Fibroblast of skin of right biceps (primary cell): ENCODE measurements at regions not wholly inside any gene's neighbourhood (a gene's known extent, or its start where the extent isn't known, plus 50 kb on each side); places are given as distances from the start of the nearest gene placed in this dataset.
"Not testable (repeated sequence)": the region's sequence is repeated elsewhere in the genome, so short reads cannot be mapped to it uniquely, and the experiment has no call there.

Experiments
- DNase-seq: peaks from one replicate; pipeline ENCODE4 v3.0.0-alpha.2; 2013

DNA sequence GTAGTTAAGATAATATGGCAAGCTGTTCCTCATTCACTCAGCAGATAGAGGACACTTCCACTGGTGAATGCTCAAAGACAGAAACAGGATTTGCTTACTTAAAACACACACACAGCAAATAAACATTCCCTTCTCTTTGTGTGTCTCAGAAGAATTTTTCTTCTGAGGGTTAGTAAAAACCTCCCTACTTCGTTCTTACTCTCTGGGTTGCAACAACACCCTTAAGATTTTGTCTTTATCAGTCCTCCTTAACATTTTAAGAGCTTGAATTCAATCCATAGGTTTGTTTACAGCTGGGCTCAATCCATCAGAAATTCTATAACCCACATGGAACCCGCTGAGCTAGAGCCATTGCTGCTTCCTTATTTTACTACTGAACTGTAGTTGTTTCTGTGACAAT is 237.4 kb upstream of the PIK3R1 start:
- DNase-seq, result no peak

DNA sequence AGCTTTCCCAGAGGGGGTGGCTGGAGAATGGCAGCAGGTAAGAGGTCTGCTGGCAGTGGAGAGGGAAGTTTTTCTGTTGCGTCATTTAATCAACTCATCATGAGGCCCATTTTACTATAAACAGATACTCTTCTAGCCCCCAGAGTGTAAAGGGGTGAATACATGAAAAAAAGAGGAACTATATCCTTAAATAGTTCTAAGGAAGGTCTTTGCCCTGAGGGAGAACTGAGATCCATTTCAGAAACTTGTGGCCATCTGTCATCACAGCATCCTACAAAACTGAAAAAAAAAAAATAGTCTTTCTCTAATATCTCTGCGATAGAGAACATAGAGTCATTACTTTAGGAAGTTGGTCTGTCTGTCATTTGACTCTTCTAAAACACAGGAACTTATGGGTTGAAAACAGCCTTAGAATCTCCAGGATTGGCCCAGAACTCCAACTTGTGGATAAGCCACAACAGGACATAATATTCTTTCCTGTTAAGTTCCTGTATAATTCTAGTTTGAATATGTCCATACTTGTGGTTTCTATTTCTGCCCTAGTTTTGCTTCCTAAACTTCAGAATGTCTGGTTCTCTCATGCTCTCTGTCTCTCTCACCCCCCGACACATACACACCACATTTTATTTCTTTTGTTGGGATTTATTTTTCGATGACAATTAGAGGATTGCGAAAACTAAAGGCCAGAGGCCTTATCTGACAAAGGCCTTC is 238.5 kb upstream of the PIK3R1 start:
- no peak for DNase-seq

DNA sequence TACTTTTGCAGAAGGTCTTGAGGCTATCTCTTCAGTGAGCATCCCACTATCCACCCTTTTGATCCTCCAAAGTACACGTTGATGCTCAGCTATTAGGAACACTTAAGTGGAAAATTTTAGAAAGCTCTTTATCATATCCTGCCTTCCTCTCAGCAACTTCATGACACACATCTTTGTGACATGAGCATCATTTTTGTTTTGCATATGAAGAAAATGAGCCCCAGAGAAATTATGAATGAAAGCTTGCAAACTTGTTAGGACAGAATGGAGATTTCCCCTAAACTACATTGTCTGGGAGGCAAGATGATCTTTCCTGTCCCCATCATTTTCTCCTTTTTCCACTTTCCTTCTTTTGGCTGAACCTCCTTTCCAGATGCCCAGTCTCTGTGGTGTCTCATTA is 239.4 kb upstream of the PIK3R1 start:
- no peak for DNase-seq

DNA sequence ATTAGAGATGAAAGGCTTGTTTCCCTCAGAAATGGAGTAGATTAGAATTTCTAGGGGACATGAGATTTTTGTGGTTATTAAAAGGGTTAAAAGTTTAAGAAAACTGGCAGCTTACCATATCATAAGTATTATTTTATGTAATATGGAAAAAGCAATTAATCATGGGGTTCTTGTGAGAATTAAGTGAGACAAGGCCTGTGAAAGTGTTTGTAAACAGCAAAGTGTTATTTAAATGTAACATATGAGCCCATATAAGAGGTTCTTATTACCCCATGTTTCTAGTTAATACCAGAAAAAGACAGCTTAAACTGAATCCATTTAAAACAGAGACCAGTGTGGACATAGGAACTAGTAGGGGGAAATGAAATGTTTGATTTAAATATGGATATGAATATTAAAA is 241.1 kb upstream of the PIK3R1 start:
- DNase-seq, result no peak

DNA sequence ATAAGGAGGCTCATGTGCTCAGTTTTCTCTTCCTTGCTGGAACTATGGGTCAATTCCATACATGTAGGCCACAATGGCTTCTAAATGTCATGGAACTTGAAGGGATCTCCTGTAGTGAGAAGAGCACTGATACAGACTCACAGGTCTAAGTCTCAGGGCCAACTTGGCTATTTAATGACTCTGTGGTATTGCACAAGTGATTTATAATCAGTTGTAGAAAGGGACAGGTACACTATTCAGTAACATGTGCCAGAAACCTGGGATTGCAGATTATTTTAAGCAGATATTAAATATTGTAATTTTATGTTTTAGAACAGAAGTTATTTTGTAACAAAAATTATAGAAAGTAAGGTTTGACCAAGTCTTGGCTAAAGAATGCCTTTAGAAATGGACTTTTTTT is 241.5 kb upstream of the PIK3R1 start:
- DNase-seq, result no peak

DNA sequence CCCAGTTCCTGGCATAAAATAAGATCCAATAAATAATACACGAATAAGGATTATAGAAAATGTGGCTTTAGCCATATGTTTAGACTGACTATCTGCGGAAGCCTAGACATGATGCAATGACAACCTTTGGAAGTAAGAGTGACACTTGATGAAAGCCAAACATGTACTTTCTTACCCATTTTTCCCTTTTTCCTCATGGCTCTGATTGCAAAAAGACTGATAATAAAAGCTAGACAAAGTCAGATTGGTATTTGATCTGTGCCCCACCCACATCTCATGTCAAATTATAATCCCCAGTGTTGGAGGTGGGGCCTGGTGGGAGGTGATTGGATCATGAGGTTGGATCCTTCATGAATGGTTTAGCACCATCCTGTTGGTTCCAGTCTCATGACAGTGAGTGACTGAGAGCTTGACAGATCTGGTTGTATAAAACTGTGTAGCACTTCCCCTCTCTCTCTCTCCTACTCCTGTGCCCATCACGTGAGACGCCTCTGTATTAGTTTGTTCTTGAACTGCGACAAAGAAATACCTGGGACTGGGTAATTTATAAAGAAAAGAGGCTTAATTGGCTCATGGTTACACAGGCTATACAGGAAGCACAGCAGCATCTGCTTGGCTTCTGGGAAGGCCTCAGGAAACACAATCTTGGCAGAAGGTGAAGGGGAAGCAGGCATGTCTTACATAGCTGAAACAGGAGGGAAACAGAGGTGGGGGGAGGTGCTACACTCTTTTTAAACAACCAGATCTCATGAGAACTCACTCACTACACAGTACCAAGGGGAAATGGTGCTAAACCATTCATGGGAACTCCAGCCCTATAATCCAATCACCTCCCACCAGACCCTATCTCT is 243.4 kb upstream of the PIK3R1 start:
- no peak for DNase-seq

DNA sequence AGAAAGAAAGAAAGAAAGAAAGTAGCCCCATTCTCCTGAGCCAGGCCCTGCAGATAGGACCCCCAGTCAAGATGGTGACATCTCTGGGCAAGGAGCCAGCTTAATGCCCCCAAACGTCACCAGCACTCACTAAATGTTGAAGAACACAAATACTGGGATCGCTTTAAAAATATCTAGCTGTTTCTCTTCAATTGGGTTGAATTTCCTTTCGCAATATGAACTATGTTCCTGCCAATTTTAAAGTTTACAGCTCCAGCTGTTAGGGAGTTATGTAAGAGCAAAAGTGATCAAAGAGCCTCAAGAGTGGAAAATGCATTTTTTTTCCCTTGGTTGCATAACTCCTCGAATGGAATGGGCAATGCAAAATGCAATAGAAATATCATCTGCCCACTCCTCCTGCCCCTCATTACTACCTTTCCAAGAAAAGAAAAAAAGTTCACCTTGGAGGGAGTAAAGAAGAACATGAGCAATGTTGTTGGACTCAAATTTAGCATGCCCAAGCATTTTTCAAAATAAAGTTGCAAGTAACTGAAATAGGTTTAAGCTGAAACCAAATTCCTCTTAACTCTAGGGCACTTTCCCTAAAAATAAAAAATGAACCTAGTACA is 244.2 kb upstream of the PIK3R1 start:
- DNase-seq, result peak; percentile 41

DNA sequence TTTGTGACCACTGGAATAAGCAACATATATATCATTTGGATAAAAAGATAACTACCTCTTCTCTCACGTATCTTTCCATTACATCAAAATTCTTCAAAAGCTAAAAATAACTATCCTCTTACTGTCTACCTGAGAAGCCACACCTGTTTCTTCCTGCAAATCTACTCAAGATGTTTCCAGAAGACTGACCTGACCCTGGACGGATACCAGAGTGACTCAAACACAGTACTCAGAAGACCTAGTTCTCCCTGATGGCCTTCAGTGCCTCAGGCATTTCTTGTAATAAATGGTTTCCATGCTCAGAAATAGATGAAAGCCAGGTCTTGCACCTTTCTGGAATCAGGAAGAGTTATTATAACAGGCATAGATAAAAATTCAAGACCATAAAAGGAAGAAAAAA is 245.9 kb upstream of the PIK3R1 start:
- DNase-seq, result no peak

DNA sequence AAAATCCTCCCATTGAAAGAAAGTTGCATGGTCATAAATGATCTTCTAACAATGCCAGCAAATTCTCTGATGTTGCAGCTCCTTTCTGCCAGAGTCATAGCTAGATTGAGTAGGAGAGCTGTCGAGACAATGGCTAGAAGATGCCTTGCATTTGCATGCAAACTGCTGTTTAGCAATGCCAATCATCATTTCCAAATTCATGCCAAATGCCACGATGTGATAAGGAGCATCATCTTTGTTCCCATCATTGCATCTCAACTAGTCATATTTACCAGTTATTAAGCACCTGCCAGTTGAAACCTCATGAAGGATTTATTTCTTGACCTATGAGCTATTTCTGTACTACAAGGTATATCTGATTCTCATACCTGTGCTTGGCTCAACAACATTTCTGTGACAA is 246.4 kb upstream of the PIK3R1 start:
- DNase-seq, result no peak

DNA sequence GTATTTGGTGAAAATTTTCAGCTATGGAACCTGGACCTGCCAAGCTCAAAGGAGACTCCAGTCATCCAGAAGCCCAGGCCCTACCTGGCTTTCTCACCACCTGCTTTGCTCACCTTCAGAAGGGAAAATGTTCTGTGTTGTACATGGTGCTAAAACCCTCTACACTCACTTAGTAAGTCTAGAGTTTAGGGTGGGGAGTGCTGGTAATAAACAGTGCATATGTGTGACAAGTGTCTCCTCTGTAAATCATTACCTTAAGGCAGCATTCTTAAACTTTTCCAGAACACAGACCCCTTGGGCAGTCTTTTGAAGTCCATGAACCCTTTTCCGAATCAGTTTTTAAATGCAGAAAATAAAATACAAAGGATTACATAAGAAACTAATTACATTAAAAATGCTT is 248.8 kb upstream of the PIK3R1 start:
- no peak for DNase-seq

DNA sequence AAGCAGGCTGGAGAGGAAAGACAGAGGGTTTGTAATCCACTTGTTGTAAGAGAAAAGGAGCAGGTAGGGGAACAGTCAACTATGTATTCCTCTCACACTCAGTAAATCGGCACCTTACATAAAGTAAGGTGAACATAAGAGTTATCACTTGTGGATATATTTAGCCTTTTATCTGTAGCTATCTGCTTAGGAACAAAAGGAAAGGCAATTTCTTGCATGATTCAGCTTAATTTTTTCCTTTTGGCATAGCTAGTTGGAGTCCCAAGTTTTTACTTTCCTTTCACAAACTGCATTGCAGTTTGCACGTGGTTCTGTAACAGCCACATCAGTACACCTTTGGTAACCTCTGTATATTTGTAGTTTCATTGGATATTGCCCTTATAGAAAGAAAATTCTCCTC is 250.9 kb upstream of the PIK3R1 start:
- no peak for DNase-seq

DNA sequence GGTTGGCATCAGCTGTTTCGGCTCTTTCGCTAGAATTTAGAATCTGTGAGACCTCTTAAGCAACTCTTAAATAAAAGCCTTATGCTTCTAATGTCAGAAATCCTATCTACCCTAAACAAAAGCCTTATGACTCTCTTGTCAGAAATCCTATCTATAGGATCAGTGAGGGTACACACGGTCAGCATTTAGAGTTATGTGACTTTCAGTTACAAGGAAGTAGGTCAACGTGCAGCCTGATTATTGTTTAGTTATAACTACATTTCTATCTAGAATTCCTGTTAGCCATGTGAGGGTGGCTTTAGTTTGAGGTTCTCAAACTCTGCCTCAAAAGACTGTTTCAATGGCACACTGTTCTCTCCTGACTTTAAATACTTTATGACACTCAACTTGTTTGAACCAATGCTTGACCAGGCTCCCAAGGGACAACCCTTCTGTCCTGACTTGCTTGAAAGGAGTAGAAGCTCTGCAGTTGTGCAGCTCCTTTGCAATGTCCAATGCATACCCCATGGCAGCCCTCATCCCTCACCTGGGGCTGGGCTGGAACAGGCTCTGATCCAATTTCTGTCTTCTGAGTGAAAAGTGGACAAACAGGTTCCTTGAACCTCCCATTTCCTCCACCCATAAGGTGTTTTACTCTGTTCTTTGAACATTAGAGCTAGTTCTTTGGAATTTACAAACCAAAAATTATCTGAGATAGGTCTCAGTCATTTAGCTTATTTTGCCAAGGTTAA is 251.6 kb upstream of the PIK3R1 start:
- no peak for DNase-seq

DNA sequence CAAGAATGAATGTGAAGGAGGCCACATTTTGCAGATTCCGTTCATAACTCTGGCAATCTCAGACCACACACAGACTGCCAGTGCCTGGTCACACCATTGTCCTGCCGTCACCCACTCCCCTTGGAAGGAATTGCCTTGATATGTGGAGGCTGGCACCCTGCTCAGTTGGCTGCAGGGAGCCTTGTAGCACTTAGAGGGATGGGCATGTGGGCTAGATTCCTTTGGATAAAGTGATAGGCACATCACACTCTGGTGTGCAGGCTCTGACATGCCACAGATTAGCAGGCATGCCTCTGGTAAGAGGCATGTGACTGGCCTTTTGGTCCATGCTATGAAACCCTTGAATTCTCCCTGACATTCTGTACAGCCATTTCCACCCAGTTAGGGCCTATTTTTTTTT is 254.6 kb upstream of the PIK3R1 start:
- DNase-seq, result no peak

DNA sequence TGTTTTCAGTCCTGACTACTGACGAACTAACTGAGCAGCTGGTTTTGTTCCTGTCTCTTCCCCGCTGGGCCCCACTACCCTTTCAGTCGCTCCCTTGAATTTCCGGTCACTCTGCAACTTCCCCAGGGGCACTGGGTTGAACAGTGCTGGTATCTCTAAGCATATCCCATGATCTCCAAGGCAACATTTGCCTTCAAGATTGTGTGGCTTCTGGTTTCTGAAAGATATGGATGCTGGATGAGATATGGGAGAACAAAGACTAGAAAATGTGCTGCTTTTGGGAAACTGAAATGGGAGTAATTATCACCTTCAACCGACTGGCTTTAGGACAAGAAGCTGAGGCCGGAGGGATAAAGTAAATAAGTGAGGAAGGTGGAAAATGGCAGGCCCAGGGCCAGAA is 258.2 kb upstream of the PIK3R1 start:
- DNase-seq, result no peak

DNA sequence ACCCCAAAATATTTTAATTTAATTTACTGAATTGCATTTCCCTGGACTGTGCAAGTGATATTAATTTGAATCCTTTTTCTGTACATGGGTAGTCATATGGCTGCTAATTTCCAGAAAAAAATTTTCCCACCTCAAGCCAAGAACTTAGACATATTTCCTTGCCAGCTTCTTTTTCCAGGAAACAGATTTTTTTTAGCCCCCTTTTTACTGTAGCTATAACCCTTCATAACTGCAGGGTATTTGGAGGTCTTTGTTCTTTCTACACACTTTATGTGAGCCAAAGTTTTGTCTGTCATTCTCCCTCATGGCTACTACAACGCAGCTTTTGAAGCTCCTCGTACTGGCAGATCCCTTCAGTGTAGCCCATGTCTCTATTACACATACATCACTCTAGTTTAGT is 261.2 kb upstream of the PIK3R1 start:
- DNase-seq, result no peak

DNA sequence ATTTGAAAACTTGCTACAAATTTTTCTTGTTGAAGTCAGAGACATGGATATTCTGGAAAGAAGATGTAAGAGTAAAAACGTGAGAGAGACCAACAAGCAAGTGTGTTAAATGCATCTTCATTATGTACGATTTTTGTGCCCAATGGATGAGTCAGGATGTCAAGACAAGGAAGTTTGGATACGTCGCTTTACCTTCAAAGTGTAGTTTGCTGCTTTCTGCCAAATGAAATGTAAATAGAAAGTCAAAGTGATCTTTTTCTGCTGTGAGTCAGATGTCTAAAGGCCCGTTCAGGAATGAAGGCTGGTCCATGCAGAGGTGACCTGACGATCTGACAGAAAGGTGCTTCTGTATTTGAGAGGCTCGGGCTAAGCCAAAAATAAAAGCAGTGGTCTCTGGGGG is 273.1 kb upstream of the PIK3R1 start:
- no peak for DNase-seq

DNA sequence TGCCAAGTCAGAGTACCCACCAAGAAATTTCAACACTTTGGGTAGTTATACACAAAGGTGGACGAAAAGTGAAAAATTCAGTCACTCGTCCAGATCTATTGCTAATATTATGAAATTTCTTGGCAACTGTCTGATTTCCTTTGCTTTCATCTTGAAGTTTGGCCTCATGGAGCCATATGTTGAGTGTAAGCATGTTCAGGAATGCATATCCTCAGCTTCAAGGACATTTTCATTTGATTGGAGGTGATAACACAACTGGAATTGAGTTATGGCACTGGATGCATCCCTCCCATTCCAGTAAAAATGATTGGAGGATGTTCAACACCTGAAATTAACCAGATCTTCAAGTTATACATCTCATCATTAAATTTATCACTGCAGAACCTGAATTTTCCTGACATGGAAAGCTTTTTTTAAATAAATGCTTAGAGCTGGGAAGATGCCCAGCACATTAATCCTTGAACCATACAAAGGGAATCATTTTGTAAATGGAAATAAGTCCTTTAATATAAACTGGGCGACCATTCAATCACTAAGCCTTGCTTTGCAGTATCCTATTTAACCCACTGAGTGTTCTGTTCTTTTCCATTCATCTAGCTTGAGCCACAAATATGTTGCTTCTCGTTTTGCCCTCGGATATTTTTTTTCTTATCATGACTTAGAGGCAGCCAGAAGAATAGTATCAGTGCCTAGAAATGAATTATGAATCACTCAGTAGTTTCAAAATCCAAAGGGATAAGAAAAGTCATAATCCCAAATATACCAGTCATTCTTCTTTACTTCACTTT is 273.7 kb upstream of the PIK3R1 start:
- DNase-seq, result peak; percentile 41

DNA sequence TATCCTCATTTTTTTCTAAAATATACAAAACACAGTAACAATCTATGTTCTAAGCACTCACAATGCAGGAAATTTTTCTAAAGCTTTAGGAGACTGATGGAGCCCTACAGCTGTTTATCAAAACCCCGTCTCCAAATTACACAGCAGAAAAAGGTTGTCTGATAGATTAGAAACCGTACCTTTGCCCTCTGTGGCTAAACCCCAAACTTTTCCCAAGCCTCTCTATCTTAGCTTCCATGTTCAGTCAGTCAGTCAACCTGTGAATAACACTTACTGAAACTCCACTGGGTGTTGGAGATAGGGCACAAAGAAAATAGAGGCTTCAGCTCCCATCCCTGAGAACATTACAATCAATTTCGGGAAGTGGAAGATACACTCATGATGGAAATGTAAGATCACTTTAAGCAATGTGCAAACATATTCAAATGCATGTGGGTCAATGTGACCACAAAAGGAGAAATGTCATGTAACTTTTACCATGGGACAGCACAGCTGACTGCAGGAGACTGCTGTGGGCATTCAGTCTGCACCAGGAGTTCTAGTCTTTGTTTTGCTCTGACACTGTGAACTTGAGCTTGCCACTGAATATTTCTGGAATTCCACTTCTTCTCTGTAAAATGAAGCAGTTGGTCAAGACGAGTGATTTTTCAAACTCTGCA is 279.5 kb upstream of the PIK3R1 start:
- DNase-seq, result no peak

DNA sequence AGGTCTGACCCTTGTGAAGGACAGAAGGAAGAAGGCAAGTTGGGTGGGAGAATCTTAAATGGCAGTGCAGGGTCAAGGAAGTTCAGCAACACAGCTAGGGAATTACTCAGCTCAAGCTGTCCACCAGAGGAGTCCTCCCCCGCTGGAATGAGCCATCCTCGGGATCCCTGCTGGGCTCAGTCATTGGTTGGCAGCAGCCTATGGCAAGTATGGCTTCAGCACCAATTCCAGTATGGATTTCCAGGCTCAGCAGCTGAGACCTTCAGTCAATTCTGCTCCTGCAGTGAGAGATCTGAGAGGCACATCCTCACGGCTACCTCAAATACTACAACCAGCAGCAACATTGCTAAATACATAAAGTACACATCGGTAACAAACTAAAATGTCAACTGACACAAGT is 280.6 kb upstream of the PIK3R1 start:
- peak; percentile 14 for DNase-seq

DNA sequence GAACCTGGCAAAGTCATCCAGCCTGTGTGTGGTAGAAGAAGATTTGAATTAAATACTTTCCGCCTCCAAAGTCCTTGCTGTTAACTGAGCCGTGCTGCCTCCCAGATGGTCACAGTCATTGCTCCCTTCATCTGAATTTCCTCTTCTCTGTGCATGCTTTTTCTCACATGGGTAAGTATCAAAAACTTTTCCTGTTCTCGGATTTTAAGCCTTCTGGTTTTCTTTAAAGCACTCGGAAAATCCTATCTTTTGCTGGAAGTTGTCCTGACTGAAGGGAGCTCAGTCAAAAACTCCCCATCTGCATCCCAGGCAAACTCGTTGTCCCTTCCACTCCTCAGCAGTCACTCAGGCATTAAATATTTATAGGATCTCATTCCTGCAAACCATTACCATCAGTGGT is 290.0 kb upstream of the PIK3R1 start:
- DNase-seq, result no peak

DNA sequence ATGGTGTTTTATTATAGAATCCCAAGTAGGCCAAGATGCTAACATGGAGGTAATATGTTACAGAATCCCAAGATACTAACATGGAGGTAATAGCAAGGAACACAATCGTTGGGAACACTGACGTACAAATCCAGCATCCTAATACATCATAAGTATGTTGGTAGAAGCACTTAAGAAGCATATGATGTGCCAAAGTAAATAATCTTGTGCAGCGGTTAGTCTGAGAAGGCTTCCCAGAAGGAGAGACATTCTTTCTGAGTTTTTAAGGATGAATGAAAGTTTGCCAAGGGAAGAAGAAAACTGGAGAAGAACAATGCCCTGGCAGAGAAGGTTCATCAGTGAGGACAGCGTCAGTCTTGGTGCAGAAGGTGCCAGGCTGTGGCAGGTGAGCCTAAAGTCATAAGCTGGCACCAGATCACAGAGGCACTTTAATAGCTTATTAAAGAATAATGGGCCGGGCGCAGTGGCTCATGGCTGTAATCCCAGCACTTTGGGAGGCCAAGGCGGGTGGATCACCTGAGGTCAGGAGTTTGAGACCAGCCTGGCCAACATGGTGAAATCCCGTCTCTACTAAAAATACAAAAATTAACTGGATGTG is 294.5 kb upstream of the PIK3R1 start:
- DNase-seq, result no peak

DNA sequence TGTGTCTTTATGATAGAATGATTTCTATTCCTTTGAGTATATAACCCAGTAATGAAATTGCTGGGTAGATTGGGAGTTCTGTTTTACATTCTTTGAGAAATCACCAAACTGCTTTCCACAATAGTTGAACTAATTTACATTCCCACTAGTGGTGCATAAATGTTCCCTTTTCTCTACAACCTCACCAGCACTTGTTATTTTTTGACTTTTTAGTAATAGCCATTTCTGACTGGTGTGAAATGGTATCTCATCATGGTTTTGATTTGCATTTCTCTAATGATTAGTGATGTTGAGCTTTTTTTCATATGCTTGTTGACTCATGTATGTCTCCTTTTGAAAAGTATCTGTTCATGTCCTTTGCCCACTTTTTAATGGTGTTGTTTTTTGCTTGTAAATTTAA is 296.0 kb upstream of the PIK3R1 start:
- not testable (repeated sequence) for DNase-seq
